ENCODE measurements at regions not wholly inside any gene's neighbourhood (a gene's known extent, or its start where the extent isn't known, plus 50 kb on each side); places are given as distances from the start of the nearest gene placed in this dataset.
"Not testable (repeated sequence)": the region's sequence is repeated elsewhere in the genome, so short reads cannot be mapped to it uniquely, and the experiment has no call there.

GRCh38 chr3:195669310-195669709 lies 51.5 kb upstream of the MUC20 start:
- not testable (repeated sequence) for FAIRE-seq

GRCh38 chr3:195668131-195668766 lies 52.5 kb upstream of the MUC20 start:
- not testable (repeated sequence) for FAIRE-seq

More at GRCh38 chr3:195669310-195669709, 51.5 kb upstream of the MUC20 start:
- DNase-seq (ENCODE audit: insufficient read length) = not testable (repeated sequence)

DNA sequence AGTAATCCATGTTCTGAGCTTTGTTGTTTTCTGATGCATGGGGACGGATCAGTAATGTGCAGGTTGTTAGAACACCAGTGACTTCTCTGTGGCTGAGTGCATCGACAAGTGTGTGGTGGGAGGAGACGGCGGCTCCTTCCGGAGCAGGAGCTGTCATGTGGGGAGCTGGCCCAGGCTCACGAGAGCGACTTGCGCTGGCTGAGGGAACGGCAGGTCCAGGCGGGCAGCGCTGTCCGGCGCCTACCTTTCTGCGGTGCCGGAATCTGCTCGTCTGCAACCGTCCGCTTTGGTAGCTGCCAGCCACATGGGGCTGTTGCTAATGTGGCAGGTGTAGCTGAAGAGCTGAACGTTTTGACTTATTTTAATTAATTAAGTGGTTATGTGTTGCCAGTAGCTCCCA lies 55.5 kb upstream of the MUC20 start:
- not testable (repeated sequence) for FAIRE-seq; DNase-seq (ENCODE audit: insufficient read length)

More at GRCh38 chr3:195668131-195668766, 52.5 kb upstream of the MUC20 start:
- DNase-seq (ENCODE audit: insufficient read length) = not testable (repeated sequence)

DNA sequence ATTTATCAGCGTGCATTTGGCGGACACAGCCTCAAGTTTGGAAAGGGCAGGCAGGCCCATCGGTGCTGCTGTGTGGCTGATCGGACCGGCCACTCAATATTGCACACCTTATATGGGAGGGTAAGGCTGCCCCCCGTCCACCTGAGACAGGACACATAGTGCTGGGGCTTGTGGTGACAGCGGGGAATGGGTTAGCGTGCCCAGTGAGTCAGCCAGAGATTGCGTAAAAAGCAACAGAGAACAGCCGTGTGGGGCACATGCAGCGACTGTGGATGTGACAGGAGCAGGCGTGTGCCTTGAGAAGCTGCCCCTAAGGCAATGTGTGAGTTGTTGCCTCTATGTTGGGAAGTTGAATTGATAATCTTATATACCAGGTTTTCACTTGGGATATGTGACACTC lies 56.6 kb upstream of the MUC20 start:
- not testable (repeated sequence) for FAIRE-seq; DNase-seq (ENCODE audit: insufficient read length)

- DNase-seq (ENCODE audit: insufficient read length); FAIRE-seq: not testable (repeated sequence)
Measured at GRCh38 chr3:195659136-195659533, 61.6 kb upstream of the MUC20 start.

GRCh38 chr3:195658381-195659135 lies 62.2 kb upstream of the MUC20 start:
- not testable (repeated sequence) for FAIRE-seq; DNase-seq (ENCODE audit: insufficient read length)

DNA sequence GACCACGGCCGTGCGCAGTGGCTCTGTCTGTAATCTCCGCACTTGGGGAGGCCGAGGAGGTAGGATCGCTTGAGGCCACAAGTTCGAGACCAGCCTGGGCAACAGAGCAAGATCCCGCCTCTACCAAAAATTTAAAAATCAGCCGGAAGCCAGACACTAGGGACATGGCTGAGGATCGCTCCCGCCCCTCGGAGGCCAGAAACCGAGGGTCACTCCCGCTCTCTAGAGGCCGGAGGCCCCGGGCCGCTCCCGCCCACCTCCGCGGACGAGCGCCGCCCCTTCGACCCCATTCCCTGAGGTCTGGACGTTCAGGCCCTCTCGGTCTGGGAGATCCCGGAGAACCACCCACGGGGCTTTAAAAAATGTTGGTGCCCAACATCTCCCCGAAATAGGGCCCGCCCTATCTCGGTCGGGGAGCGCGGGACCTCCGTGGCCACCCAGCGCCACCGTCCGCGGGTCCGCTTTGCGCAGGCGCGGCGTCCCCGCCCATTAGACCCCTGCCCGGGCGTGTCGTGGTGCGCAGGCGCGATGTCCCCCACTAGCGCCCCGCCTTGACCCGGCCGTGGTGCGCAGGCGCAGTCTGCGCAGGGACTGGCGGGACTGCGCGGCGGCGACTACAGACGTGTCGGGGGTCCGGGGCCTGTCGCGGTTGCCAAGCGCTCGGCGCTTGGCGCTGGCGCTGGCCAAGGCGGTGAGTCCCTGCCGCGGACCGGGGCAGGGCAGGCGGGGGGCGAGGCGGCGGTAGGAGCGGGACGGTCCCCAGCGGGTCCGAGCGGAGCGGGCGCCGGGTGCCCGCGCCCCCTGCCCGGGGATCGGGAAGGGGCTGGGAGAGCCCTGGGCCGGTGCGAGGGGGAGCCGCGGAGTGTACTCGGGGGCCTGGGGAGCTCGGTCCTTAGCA lies 63.1 kb upstream of the MUC20 start:
- not testable (repeated sequence) for DNase-seq (ENCODE audit: insufficient read length)
- peak; percentile 86 for FAIRE-seq

DNA sequence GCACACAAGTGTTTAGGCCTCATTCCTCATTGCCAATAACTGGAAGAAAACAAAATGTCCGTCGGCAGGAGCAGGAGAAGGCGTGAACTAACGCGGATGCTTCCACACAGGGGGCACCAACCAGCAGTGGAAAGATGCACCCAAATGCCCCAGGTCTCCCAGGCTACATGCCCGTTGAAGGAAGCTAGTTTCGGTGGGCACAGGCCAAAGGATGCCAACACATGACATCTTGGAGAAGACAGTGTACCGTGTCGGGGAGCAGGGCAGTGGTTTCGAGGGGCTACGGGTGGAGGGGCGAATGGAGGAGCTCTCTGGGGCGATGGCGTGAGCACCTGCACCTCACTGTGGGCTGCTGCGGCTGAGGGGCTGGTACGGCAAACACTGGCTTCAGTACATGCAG lies 64.7 kb upstream of the MUC20 start:
- not testable (repeated sequence) for FAIRE-seq; DNase-seq (ENCODE audit: insufficient read length)

DNA sequence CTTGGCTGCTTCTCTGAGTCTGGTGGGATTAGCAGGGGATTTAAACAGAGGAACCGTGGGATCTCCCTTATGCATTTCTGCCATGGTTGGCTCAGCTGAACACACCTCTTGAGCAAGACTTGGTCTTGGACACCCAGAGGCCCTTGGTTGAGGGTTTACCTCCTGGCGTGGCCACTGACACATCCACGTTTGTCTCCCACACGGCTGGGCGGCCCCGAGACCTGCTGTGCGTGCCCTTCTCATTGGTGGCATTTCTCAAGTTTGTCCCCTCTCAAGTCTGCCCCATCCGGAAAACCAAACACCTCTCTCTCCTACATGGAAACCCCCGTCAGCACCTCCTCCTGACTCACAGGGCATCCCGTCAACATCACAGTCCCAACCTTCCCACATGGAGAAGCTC lies 66.0 kb upstream of the MUC20 start:
- not testable (repeated sequence) for DNase-seq (ENCODE audit: insufficient read length); FAIRE-seq

DNA sequence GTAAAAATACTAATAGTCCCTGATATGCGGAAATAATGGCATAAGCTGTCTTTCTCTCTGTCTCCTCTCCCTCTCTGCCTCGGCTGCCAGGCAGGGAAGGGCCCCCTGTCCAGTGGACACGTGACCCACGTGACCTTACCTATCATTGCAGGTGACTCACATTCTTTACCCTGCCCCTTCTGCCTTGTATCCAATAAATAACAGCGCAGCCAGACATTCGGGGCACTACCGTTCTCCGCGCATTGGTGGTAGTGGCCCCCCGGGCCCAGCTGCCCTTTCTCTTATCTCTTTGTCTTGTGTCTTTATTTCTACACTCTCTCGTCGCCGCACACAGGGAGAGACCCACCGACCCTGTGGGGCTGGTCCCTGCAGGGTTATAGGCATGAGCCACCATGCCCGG lies 66.6 kb upstream of the MUC20 start:
- FAIRE-seq = not testable (repeated sequence)

DNA sequence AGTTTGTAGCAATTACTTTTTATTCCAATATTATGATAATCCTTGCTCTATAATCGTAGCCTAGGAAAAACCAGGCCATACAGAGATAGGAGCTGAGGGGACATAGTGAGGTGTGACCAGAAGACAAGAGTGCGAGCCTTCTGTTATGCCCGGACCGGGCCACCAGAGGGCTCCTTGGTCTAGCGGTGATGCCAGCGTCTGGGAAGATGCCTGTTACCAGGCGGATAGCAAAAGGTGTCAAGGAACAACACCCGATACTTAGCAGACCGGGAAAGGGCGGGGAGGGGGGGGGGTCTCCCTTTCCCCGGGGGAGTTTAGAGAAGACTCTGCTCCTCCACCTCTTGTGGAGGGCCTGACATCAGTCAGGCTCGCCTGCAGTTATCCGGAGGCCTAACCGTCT lies 67.1 kb upstream of the MUC20 start:
- DNase-seq (ENCODE audit: insufficient read length); FAIRE-seq: not testable (repeated sequence)

More for the DNA sequence above, 66.6 kb upstream of the MUC20 start:
- not testable (repeated sequence) for DNase-seq (ENCODE audit: insufficient read length)

GRCh38 chr3:195647912-195648702 lies 64.4 kb upstream of the APOD start:
- not testable (repeated sequence) for DNase-seq (ENCODE audit: insufficient read length); FAIRE-seq

DNA sequence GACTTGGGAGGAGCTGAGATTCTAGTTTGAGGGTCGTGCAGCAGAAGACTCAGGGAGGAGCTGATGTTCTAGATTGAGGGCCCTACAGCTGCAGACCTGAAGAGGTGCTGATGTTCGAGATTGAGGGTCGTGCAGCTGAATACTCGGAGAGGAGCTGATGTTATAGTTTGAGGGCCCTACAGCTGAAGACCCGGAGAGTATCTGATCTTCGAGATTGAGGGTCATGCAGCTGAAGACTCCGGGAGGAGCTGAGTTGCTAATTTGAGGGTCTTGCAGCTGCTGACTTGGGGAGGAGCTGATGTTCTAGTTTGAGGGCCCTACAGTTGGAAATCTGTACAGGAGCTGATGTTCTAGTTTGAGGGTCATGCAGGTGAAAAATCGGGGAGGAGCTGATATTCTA lies 62.1 kb upstream of the APOD start:
- not testable (repeated sequence) for FAIRE-seq; DNase-seq (ENCODE audit: insufficient read length)

- not testable (repeated sequence) for FAIRE-seq; DNase-seq (ENCODE audit: insufficient read length)
Measured at GRCh38 chr3:195643245-195643644, 59.5 kb upstream of the APOD start.

- not testable (repeated sequence) for DNase-seq (ENCODE audit: insufficient read length); FAIRE-seq
Measured at GRCh38 chr3:195642311-195642710, 58.6 kb upstream of the APOD start.

- not testable (repeated sequence) for DNase-seq (ENCODE audit: insufficient read length); FAIRE-seq
Measured at GRCh38 chr3:195638456-195638855, 54.7 kb upstream of the APOD start.

- FAIRE-seq; DNase-seq (ENCODE audit: insufficient read length): not testable (repeated sequence)
Measured at GRCh38 chr3:195637473-195638233, 53.9 kb upstream of the APOD start.

GRCh38 chr3:195637011-195637410 lies 53.3 kb upstream of the APOD start:
- FAIRE-seq; DNase-seq (ENCODE audit: insufficient read length): not testable (repeated sequence)
